Midbrain (tissue), 1 donor: ENCODE measurements at regions not wholly inside any gene's neighbourhood (a gene's known extent, or its start where the extent isn't known, plus 50 kb on each side); places are given as distances from the start of the nearest gene placed in this dataset.
"Not testable (repeated sequence)": the region's sequence is repeated elsewhere in the genome, so short reads cannot be mapped to it uniquely, and the experiment has no call there.

Experiments used
- DNase-seq: peaks from one replicate; lab custom pipeline; 2025; lab: John Stamatoyannopoulos, UW

DNA sequence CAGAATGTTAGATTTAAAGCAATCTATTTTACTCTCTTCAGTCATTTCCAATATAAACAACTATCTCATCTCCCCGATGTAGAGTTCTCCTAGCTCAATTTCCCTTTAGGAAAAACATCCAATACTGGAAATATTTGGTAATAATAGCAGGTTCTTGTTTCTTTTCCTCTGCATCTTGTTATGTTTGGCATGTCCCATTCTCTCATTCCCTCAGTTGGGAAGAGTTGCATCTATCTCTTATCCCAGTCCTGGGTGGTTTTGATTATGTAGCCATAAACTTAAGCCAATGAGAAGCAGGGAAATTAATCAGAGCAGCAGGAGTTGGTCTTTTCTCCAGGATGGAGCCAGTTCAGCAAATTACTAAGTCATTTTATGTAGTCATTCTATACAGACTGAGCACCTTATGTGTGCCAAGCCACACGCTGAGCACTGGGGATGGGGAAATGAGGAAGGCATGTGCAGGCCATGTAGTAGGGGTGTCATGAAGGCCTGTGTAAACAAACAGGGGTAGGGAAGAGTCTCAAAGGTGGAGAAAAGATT, 418.2 kb upstream of the NFIA start:
- DNase-seq: no peak

DNA sequence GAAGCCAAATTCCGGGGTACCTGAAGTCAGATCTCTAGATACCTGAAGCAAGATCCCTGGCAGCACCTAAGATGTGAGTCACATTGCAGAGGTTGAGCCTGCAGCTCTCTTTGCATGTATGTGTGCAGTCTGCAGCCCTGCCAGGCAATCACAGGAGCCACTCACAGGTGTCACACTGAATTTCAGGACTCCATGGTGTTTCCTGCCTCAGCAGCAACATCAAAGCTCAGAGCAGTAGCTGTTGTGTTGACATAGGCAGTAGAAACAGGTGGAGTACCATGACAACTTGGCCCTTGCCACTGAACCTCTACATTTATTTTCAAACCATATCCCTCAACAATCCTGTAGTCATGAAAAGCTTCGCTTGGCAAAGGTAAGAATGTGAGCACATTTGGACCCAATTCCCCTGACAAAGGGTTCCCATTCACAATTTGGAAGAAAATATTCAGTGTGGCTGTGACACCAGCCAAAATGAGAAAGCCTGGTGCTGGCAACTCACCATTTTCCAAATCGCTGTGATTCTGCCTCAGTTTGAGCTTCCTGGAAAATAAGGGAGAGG, 419.8 kb upstream of the NFIA start:
- no peak for DNase-seq

DNA sequence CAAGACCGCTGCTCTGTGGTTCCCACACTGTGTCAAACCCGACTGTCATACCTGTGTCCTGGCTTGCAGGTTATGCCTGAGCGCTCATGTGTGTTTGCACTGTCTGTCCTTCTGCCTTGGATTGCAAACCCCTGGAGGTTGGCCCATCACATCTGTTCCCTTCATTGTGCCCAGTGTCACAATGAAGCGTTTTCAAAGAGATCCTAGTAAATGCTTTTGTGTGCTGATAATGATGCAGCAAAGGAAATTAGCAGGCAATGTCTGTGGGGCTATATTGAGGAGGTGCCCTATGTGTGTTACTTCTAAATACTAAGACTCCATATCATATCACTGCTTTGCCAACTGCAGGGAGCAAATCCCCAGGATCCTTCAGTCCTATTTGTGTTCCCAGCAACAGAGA, 424.4 kb upstream of the NFIA start:
- peak; percentile 23 for DNase-seq

DNA sequence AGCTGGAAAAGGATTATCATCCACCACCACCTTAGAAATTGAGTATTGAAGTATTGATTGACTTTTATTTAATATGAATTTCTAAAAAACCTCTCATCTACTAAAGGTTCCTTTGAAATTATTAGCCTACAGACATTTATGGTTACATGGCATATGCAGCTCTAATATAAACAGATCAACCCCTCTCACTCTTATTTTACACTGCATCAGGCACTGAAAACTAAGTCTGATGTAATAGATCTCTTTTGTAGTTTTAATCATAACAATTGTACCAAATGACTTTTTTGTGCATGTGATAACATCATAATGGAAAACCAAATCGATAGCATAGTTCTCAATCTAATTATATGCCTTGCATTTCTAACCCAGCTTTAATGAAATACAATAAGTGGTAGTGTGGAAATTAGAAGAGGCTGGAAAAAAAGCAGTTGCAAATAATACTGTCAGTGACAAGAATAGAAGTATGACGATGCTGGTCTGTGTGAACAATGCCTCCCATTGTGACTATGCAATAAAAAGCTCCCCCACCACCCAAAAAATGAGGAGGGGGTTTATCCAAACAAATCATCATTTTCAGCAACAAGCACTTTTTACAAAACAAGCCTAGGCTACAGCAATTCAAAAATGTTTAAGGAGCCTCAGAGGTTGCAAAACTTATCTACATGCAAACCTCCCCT, 426.5 kb upstream of the NFIA start:
- DNase-seq: peak; percentile 23

DNA sequence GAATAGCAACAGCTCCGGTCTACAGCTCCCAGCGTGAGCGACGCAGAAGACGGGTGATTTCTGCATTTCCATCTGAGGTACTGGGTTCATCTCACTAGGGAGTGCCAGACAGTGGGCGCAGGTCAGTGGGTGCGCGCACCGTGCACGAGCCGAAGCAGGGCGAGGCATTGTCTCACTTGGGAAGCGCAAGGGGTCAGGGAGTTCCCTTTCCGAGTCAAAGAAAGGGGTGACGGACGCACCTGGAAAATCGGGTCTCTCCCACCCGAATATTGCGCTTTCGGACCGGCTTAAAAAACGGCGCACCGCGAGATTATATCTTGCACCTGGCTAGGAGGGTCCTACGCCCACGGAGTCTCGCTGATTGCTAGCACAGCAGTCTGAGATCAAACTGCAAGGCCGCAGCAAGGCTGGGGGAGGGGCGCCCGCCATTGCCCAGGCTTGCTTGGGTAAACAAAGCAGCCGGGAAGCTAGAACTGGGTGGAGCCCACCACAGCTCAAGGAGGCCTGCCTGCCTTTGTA, 442.3 kb upstream of the NFIA start:
- DNase-seq: not testable (repeated sequence)

DNA sequence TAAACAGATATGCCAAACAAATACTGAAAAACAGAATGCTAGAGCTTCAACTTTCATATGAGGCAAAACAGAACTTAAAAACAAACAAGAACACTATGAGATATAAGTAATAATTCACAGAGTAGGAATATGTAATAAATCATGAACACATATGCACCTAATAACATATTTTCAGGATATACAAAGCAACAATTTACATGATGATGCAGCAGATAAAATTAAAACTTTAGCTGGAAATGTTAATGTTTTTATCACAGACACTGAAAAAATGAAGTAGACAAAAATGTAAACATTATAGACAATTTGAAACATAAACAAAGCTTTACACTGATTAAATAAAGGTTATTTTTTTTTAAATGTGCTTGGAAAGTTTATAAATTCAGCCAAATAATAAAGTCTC, 443.1 kb upstream of the NFIA start:
- no peak for DNase-seq

DNA sequence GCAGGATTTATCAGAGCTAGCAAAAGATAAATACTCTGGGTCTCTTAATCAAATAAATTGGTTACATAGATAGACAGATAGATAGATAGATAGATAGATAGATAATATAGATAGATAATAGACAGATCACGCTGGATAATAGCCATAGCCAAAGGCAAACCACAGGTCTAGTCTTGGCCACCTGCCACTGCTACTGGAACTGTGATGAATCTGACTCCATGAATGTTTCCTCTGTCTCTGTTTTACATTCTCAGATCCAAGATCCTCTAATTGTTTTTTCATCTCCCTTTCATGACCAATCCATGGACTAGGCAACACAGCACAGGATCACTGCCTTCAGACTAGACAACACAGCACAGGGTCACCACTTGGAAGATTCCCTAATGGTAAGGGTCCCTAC, 444.7 kb upstream of the NFIA start:
- DNase-seq: no peak

DNA sequence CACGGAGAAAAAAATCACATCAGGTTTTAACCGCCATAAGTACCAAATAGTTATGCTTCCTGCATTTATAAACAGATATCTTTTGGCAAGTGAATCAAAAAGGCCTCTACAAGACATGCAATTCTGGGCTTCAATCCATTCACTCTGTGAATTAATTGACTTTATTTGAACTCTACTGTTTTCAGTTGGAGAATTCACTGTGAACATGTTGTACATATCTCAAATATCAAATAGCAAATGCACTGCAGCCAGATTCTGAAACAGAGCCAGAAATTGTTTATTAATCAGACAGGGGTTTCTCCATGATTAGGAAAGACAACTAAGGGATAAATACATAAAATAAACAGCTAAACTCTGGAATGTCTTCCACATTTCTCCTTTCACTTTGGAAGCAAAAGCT, 445.4 kb upstream of the NFIA start:
- DNase-seq: no peak

DNA sequence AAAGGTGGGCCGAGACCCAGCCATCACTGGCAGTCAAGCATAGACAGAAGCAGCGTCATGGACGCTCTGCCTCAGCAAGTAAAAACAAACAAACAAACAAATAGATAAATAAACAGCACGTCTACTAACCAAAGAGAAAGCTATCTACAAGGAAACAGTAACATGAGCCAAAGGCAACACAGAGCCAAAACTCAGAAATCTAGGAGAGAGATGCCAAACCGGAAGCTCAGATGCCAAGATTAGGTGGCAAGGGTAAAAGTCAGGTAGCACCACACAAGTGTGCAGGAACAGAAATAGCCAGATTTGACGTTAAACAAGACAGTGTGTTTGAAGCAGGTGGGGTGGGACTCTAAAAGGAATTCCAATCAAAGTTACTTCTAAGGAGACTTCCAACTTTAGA, 448.3 kb upstream of the NFIA start:
- DNase-seq: no peak

DNA sequence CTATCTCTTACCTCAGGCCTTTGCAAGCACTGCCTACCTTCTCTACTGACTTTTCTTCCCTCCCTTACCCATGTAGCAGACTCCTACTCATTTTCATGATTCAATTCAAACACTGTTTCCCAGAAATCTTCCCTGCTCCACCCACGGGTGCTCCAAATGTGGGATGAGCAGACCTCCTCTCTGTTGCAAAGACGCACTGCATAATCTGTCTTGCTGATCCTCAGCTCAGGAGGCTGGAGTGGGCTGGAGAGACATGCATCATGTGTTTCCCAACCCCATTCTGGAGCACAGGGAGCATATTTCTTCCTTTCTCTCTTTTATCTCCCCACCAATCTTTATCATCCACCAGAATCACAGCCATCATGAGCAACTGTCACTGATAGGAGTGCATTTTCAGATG, 459.9 kb upstream of the NFIA start:
- no peak for DNase-seq

DNA sequence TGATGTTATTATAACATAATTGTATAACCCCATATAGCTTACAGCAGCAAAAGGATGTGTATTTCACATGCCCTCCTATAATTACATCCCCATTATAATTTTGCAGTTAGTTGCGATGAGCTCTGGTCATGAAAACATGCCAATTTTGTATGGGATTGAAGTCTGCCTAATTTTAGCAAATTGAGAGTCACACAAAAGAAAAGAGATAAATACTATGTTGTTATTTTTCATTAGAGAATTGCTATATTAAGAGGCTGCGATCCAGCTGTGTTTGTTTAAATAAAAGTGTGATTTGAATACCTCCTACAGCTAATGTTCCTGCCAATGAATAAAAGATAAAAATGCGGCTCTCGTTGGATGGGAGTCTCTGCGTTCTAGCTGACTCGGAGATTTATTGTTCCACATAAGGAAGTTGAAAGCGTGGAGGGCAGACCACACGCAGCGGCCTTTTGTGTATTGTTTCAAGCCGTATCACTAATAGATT, 461.0 kb upstream of the NFIA start:
- peak; percentile 49 for DNase-seq

DNA sequence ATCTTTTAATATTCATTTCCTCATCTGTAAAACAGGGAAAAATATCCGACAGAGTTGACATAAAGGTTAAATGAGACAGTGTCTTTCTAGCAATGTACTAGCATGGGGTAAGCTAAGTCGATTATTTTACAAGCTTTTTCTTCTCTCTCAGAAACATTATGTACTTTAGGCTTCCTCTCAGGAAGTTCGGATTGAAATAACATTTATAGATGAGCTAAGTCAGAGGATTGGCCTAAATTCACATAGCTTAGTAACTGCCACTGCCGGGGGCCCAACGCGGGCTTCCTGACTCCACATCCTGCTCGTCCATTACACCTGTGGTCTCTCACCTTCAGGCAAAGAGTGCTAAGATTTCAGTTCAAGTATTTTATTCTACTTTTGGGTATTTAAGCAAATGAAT, 462.3 kb upstream of the NFIA start:
- no peak for DNase-seq

DNA sequence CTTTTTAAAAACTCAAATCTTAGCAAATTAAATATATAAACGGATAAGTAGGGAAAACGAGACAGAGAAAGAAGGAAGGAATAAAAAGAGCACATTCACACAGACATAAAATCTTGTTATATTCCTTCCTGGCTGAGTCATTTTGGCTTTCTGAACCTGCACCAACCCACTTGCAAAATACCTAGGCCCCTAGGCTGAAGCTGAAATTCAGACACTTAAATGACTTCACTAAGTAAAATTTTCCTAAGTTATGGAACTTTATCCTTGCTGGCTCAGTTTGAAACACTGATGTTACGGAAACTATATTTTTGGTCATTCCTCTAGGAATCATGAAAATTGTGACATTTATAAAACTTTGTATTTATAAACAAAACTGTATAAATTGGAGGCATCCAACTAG, 462.8 kb upstream of the NFIA start:
- no peak for DNase-seq

DNA sequence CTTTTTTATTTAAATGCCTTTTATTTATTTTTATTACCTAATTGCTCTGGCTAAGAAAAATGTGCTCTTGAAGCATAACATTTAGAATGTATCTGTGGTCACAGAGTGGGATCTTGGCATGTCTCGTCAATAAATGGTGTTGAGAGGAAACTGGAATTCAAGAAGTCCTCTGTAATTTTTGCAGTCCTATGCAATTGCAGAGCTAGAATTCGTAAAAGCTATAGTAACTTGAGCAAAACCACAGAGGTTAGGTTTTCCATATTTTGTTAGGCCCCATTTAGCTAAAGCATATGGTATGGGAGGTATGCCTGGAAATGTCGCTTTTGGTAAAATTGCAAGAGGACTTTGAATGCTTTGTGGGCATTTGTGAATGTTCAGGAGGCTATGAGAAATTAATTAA, 466.7 kb upstream of the NFIA start:
- no peak for DNase-seq

DNA sequence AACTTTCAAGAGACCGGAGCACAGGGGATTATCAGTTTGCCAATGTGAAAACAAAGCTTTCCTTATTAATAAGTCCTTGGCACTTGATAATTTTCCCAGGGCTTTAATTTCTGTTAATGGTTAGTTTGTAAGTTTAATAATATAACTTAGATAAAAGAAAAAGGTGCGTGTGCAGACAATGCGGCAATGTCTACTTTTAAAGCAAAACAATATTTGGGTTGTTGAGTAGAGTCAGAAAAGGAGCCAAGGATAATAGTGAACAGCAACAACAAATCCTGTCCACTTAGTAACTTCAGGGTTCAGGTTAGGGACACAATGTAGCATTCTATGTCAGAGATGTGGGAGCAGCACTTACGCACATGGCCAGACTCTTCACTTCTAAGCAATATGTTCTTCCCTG, 469.6 kb upstream of the NFIA start:
- DNase-seq: no peak

DNA sequence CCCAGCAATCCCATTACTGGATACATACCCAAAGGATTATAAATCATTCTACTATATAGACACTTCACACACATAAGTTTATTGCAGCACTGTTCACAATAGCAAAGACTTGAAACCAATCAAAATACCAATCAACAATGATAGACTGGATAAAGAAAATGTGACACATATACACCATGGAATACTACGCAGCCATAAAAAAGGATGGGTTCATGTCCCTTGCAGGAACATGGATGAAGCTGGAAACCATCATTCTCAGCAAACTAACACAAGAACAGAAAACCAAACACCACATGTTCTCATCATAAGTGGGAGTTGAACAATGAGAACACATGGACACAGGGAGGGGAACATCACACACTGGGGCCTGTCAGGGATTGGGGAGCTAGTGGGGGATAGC, 475.4 kb upstream of the NFIA start:
- DNase-seq: not testable (repeated sequence)

DNA sequence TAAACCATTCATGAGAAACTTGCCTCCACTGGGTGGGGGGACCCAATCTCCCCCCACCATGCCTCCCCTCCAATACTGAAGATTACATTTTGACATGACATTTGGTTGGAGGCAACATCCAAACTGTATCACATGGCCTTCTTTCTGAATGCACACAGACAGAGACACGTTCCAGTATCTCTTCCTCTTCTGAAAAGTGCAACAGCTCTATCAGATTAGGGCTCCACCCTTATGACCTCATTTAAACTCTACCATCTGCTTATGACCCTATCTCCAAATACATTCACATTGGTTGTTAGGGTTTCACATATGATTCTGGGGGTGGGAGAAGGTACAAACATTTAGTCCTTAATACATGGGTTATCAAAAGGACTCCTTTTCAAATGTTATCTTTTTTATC, 481.8 kb upstream of the NFIA start:
- no peak for DNase-seq

DNA sequence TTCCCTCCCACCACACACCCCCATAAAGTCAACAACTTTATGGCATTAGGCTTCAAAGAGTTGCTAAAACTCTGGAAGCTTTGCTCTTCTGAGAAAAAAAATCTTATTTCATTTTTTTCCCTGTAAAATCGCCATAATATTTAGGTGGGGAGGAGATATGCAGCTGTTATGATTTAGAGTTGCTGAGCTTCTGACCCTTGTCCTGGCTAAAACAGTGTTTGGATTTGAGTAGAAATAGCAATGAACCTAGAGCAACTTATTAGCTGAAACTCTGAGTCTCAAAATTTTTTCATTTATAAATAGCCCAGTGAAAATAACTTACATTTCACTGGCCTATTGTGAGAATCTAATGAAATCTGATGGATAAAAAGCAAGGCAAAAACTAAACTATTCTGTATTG, 482.8 kb upstream of the NFIA start:
- no peak for DNase-seq

DNA sequence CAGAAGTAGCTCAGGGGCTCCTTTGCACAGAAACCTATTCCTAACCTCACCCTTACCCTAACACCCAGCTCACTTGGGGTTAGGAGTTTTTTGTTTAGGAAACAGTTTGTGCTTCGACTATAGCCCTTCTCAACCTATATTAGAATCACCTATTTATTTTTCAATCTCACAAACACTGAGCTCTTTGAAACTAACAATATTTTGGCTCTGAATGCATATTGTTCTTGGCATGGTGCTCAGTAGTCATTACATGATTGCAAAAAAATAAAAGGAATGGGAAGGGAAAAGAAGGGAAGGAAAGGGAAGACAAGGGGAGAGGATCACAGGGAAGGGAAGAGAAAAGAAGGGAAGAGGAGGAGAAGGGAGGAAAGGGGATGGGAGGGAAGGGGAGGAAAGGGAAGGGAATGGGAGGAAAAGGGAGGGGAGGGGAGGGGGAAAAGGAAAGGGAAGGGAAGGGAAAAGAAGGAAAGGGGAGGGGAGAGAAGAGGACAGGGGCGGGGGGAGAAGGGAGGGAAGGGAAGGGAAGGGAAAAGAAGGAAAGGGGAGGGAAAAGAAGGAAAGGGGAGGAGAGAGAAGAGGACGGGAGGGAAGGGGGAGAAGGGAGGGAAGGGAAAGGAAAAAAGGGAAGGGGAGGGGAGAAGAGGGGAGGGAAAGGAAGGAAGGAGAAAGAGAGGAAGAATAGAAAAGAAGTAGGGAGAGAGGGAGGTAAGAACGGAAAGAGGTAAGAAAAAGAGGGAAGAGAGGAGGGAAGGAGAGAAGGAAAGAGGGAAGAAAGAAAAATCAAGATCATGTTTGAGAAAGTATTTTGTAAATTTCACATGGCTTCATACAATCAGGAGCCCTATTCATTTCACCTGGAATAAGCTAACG, 484.1 kb upstream of the NFIA start:
- no peak for DNase-seq

DNA sequence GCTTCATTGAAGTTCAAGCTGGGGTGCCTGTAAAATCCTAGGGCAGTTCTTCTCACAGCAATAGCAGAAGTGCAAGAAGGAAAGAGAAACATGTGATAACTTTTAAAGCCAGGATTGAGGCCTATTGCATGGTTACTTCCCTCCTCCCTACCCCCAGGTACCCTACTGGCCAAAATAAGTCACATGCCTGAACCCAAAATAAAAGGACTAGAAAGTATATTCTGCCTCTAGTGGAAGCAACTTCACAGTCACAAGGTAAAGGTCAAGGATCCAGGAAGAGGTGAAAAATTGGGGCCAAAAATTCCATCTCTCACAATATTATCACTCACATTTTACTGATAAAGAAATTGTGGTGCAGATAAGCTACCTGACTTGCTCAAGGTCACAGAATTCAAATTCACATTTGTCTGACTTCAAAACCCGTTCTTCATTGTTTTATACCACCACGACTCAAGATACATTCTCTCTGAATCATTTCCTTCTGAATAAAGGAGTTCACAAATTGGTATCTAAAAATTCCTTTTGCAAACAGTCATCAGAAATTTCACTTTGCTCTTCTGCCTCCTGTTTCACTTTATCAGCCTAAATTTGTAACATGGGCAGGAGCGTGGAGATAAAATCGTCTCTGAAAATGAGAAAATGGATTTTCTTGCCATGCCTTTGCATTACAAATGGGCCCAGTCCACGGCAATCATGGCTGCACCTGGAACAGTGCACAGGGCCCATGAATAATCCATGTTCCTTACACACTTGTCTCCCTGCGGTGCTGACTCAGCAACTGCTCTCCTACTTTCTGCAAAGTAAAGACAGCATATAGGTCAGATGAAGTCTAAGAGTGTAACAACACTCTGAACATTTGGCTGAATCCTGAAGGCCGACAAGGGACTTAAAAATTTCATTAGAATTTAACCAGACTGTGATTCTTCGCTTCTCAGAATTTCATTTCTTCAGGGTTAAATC, 485.3 kb upstream of the NFIA start:
- no peak for DNase-seq

DNA sequence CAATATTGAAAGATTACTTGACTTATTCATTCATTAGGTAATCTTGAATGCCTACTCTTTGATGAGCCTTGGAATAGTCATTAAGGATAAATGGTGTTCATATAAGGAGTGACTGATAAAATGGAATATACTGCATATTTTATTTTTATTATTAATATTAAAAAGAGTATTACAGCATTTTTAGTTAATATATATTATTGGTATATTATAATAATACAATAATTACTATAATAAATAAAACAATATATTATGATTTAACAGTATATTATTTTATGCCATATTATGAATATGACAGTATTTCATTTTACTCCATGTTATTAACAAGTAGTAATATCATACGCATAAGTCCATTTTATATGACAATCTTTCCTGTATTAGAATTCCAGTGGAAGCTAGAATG, 490.8 kb upstream of the NFIA start:
- no peak for DNase-seq

DNA sequence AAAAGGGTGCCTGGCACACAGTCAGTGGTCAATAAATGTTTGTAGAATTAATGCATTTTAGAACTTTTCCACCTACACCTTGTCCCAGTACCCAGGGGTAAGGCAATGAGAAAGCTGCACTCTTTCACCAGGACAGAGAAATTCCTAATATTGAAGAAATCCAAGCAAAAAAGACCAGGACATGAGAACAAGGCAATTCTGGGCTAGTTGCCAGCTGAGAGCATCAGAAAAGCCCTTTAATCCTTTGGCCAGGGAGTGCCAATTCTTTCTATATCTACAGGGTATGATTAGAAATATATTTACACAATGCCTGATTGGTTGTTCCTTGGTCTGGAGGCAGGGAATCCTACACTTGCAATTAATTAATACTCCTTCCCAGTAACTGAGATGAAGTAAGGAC, 492.4 kb upstream of the NFIA start:
- no peak for DNase-seq
